Mesenchymal stem cell (in vitro differentiated cells and primary cell): ENCODE measurements at regions not wholly inside any gene's neighbourhood (a gene's known extent, or its start where the extent isn't known, plus 50 kb on each side); places are given as distances from the start of the nearest gene placed in this dataset.

ENCODE experiments used
- DNase-seq: peaks from one replicate; pipeline ENCODE4 v3.0.0-alpha.2; 2013
- H2AFZ ChIP-seq: one replicate; pipeline ENCODE4 v1.6.1; 2013; ENCODE audit warnings: low read depth, mild to moderate bottlenecking, control low read depth, inconsistent platforms, low read length, moderate library complexity
- H2AK5ac ChIP-seq: 2 replicates; pipeline ENCODE4 v1.6.1; 2013; ENCODE audit warnings: low read length, moderate library complexity, mild to moderate bottlenecking, inconsistent platforms; ENCODE audit not compliant: severe bottlenecking
- H2BK120ac ChIP-seq: one replicate; pipeline ENCODE4 v1.6.1; 2013; ENCODE audit warnings: low read depth, mild to moderate bottlenecking, inconsistent platforms, low read length, moderate library complexity
- H2BK12ac ChIP-seq, 2 experiments: one replicate each; pipeline ENCODE4 v1.6.1; 2013; ENCODE audit warnings: inconsistent platforms in 2 of 2, low read length in 2 of 2, mild to moderate bottlenecking in 2 of 2, moderate library complexity in 2 of 2, control low read depth in 1 of 2
- H2BK15ac ChIP-seq: one replicate; pipeline ENCODE4 v1.6.1; 2013; ENCODE audit warnings: mild to moderate bottlenecking, low read depth, inconsistent platforms; ENCODE audit not compliant: poor library complexity, severe bottlenecking
- H2BK5ac ChIP-seq: 2 replicates; pipeline ENCODE4 v1.6.1; 2013; ENCODE audit warnings: low read depth, mild to moderate bottlenecking, low read length, control low read depth, inconsistent platforms; ENCODE audit not compliant: poor library complexity, severe bottlenecking
- H3K14ac ChIP-seq, 2 experiments: one replicate each; pipeline ENCODE4 v1.6.1; 2013; ENCODE audit warnings: inconsistent platforms in 2 of 2, low read length in 2 of 2, control low read depth in 1 of 2, mild to moderate bottlenecking in 1 of 2, moderate library complexity in 1 of 2
- H3K18ac ChIP-seq, 2 experiments: one replicate each; pipeline ENCODE4 v1.6.1; 2013; ENCODE audit warnings: inconsistent platforms in 2 of 2, low read length in 2 of 2, control low read depth in 1 of 2, low read depth in 1 of 2, mild to moderate bottlenecking in 1 of 2
- H3K23ac ChIP-seq, 2 experiments: one replicate each; pipeline ENCODE4 v1.6.1; 2013; ENCODE audit warnings: inconsistent platforms in 2 of 2, low read length in 2 of 2, mild to moderate bottlenecking in 2 of 2, moderate library complexity in 2 of 2, control low read depth in 1 of 2
- H3K27ac ChIP-seq: 2 replicates; pipeline ENCODE4 v1.5.1; 2013; ENCODE audit warnings: mild to moderate bottlenecking, moderate library complexity, low read length, control low read depth, inconsistent platforms; ENCODE audit not compliant: poor library complexity, severe bottlenecking
- H3K27me3 ChIP-seq, 2 experiments: 2 replicates each; pipeline versions ENCODE4 v1.6.1 to v1.7.0; 2013; ENCODE audit warnings: low read length in 2 of 2, mild to moderate bottlenecking in 2 of 2, moderate library complexity in 2 of 2, control low read depth in 1 of 2, inconsistent platforms in 1 of 2; ENCODE audit not compliant: control insufficient read depth in 1 of 2, insufficient read depth in 1 of 2
- H3K36me3 ChIP-seq, 2 experiments: 2 replicates each; pipeline versions ENCODE4 v1.6.1 to v1.7.0; 2013; ENCODE audit warnings: low read length in 2 of 2, control low read depth in 1 of 2, inconsistent platforms in 1 of 2, low read depth in 1 of 2, mild to moderate bottlenecking in 1 of 2; ENCODE audit not compliant: insufficient read depth in 2 of 2, control insufficient read depth in 1 of 2
- H3K4ac ChIP-seq, 2 experiments: one replicate each; pipeline ENCODE4 v1.6.1; 2013; ENCODE audit warnings: inconsistent platforms in 2 of 2, low read length in 2 of 2, mild to moderate bottlenecking in 2 of 2, moderate library complexity in 2 of 2, control low read depth in 1 of 2, low read depth in 1 of 2
- H3K4me1 ChIP-seq: 2 replicates; pipeline ENCODE4 v1.6.1; 2013; ENCODE audit warnings: low read depth, low read length, control low read depth; ENCODE audit not compliant: control insufficient read depth, insufficient read depth
- H3K4me2 ChIP-seq: 2 replicates; pipeline ENCODE4 v1.6.1; 2013; ENCODE audit warnings: low read length, mild to moderate bottlenecking, inconsistent platforms; ENCODE audit not compliant: poor library complexity, severe bottlenecking
- H3K4me3 ChIP-seq, 2 experiments: 2 replicates each; pipeline versions ENCODE4 v1.5.1 to v1.7.0; 2013; ENCODE audit warnings: low read length in 2 of 2, mild to moderate bottlenecking in 2 of 2, control low read depth in 1 of 2, low read depth in 1 of 2; ENCODE audit not compliant: insufficient read depth in 1 of 2
- H3K79me1 ChIP-seq: replicated peaks from 2 replicates; pipeline ENCODE4 v1.6.1; 2013; ENCODE audit warnings: mild to moderate bottlenecking, control low read depth, low read length, inconsistent platforms; ENCODE audit not compliant: poor library complexity, severe bottlenecking
- H3K9ac ChIP-seq: 2 replicates; pipeline ENCODE4 v1.7.0; 2013; ENCODE audit warnings: mild to moderate bottlenecking, low read length, moderate library complexity
- H3K9me3 ChIP-seq: 2 replicates; pipeline ENCODE4 v1.7.0; 2013; ENCODE audit warnings: mild to moderate bottlenecking, low read length; ENCODE audit not compliant: control insufficient read depth
- H4K8ac ChIP-seq: one replicate; pipeline ENCODE4 v1.6.1; 2013; ENCODE audit warnings: inconsistent platforms, mild to moderate bottlenecking, low read length, moderate library complexity
- H4K91ac ChIP-seq: one replicate; pipeline ENCODE4 v1.6.1; 2013; ENCODE audit warnings: mild to moderate bottlenecking, low read length, inconsistent platforms
- WGBS: methylation state at CpG from one replicate; pipeline ENCODE4 v1.1.7; 2013; ENCODE audit warnings: mixed read lengths; 5-methylcytosine and 5-hydroxymethylcytosine counted together

- Histone ChIP-seq H3K4me1 (no peaks in the 10 kb centered on the region), H2BK12ac (no peak overlapping the region), H2BK5ac (no peak overlapping the region), H3K9me3 (no peaks in the 10 kb centered on the region), H3K4ac (no peak overlapping the region), H3K23ac (no peak overlapping the region), H3K18ac (no peak overlapping the region), H3K14ac (no peak overlapping the region), H3K4me2 (no peak overlapping the region), H2AFZ (no peak overlapping the region), H3K27me3 (no peaks in the 10 kb centered on the region), H3K9ac (no peak overlapping the region), H3K79me1 (no peaks in the 10 kb centered on the region), H3K4me3 (no peak overlapping the region), H3K36me3 (no peaks in the 10 kb centered on the region), H2BK15ac (no peak overlapping the region), H4K91ac (no peak overlapping the region), H4K8ac (no peak overlapping the region), H3K27ac (no peak overlapping the region), H2AK5ac (no peak overlapping the region), H2BK120ac (no peak overlapping the region)
- 84% methylated on average over 11 of the region's 11 CpGs for WGBS
- DNase-seq, result no peak
Observed at GRCh38 chr2:129465045-129465444, 514.4 kb upstream of the RAB6C start.

- no peaks in the 10 kb centered on the region for H3K9me3 ChIP-seq
- 94% methylated on average over 13 of the region's 13 CpGs for WGBS
- no peak overlapping the region for H3K4me2 ChIP-seq
Observed at GRCh38 chr2:129466389-129466788, 513.1 kb upstream of the RAB6C start.

DNA sequence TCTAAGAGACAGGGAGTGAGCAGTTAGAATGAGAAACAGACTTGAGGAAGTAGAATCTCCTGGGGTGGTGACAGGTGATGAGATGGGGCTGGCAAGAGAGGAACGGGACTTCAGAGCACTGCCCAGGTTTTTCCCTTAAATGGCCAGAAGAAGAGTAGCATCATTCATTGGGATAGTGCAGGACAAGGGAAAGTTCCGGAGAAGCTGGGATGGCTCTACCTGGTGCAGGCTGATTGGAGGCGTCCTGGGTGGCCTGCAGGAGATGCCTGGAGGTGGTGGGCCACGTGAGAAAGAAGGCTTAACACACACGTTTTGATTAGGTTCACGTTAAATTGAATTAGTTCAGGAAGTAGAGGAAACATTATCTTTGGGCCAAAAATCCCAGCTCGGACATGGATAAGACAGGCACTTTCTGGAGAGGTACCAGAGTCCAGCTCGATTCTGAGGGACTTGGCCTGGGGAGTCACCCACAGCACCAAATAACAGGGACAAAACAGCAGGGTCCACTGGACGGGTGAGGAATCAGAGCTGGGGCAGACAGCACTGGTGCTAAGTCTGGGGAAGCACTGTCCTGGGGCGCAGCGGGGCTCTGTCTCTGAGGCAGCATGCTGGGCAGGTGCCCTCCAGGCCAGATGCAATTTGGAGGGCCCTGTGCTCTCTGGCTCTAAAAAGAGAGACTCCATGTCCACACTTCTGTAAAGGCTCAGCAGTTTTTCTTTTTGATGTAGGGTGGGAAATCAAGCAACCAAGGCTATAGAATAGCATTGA is 512.3 kb upstream of the RAB6C start:
- no peak overlapping the region for H3K18ac ChIP-seq
- no peak overlapping the region for H2BK12ac ChIP-seq
- no peaks in the 10 kb centered on the region for H3K36me3 ChIP-seq
- no peak overlapping the region for H3K23ac ChIP-seq
- H3K4me3 ChIP-seq, result no peak overlapping the region
- no peak overlapping the region for H3K4me2 ChIP-seq
- no peaks in the 10 kb centered on the region for H3K79me1 ChIP-seq
- H4K8ac ChIP-seq, result no peak overlapping the region
- H4K91ac ChIP-seq, result no peak overlapping the region
- no peak overlapping the region for H3K4ac ChIP-seq
- no peak overlapping the region for H2AK5ac ChIP-seq
- no peak overlapping the region for H2BK15ac ChIP-seq
- H2AFZ ChIP-seq, result no peak overlapping the region
- H3K9me3 ChIP-seq, result no peaks in the 10 kb centered on the region
- H3K14ac ChIP-seq, result no peak overlapping the region
- H2BK5ac ChIP-seq, result no peak overlapping the region
- 74% methylated on average over 11 of the region's 11 CpGs for WGBS
- no peaks in the 10 kb centered on the region for H3K27me3 ChIP-seq
- H2BK120ac ChIP-seq, result no peak overlapping the region
- no peak for DNase-seq
- no peak overlapping the region for H3K9ac ChIP-seq
- H3K4me1 ChIP-seq, result no peaks in the 10 kb centered on the region
- no peak overlapping the region for H3K27ac ChIP-seq

More at GRCh38 chr2:129466389-129466788, 513.1 kb upstream of the RAB6C start:
- Histone ChIP-seq H3K79me1 (no peaks in the 10 kb centered on the region), H3K4me1 (no peaks in the 10 kb centered on the region), H2BK5ac (no peak overlapping the region), H3K18ac (no peak overlapping the region), H3K23ac (no peak overlapping the region), H4K8ac (no peak overlapping the region), H3K9ac (no peak overlapping the region), H4K91ac (no peak overlapping the region), H3K36me3 (no peaks in the 10 kb centered on the region), H2BK15ac (no peak overlapping the region), H3K27ac (no peak overlapping the region), H3K27me3 (no peaks in the 10 kb centered on the region), H2BK120ac (no peak overlapping the region), H3K4ac (no peak overlapping the region), H3K4me3 (no peak overlapping the region), H2AFZ (no peak overlapping the region), H2BK12ac (no peak overlapping the region), H3K14ac (no peak overlapping the region), H2AK5ac (no peak overlapping the region)
- no peak for DNase-seq

- no peak overlapping the region for H3K4me2 ChIP-seq
- H3K4me3 ChIP-seq, result no peak overlapping the region
- no peak overlapping the region for H2AK5ac ChIP-seq
- no peaks in the 10 kb centered on the region for H3K9me3 ChIP-seq
- no peaks in the 10 kb centered on the region for H3K4me1 ChIP-seq
- no peak overlapping the region for H2BK5ac ChIP-seq
- no peak overlapping the region for H3K9ac ChIP-seq
- no peak overlapping the region for H3K4ac ChIP-seq
- WGBS, result 47% methylated on average over 3 of the region's 3 CpGs
- no peak overlapping the region for H3K18ac ChIP-seq
- H3K23ac ChIP-seq, result no peak overlapping the region
- H3K36me3 ChIP-seq, result no peaks in the 10 kb centered on the region
- no peak overlapping the region for H4K8ac ChIP-seq
- H2BK12ac ChIP-seq, result no peak overlapping the region
- H2BK120ac ChIP-seq, result no peak overlapping the region
- H3K14ac ChIP-seq, result no peak overlapping the region
- H3K27me3 ChIP-seq, result no peaks in the 10 kb centered on the region
- DNase-seq, result no peak
- H3K79me1 ChIP-seq, result no peaks in the 10 kb centered on the region
- no peak overlapping the region for H3K27ac ChIP-seq
- H4K91ac ChIP-seq, result no peak overlapping the region
- no peak overlapping the region for H2BK15ac ChIP-seq
- H2AFZ ChIP-seq, result no peak overlapping the region
Observed at GRCh38 chr2:129467941-129468340, 511.5 kb upstream of the RAB6C start.
